ENCODE measurements at regions not wholly inside any gene's neighbourhood (a gene's known extent, or its start where the extent isn't known, plus 50 kb on each side); places are given as distances from the start of the nearest gene placed in this dataset.
A peak's percentile ranks its signal among the peaks of the same experiment; 100 is the strongest.

GRCh38 chr16:51355195-51355594, 204.1 kb upstream of the SALL1 start:
- DNase-seq, result no peak

- no peak for DNase-seq
Measured at GRCh38 chr16:51353055-51353454, 202.0 kb upstream of the SALL1 start.

GRCh38 chr16:51349626-51350025, 198.6 kb upstream of the SALL1 start:
- DNase-seq, result no peak

- DNase-seq, result no peak
Measured at GRCh38 chr16:51343411-51343810, 192.3 kb upstream of the SALL1 start.

- DNase-seq, result no peak
Measured at GRCh38 chr16:51341204-51341603, 190.1 kb upstream of the SALL1 start.

- no peak for DNase-seq
Measured at GRCh38 chr16:51337662-51338061, 186.6 kb upstream of the SALL1 start.

- DNase-seq, result peak in 1 of 56 donors; percentile 11
Measured at GRCh38 chr16:51328733-51329132, 177.7 kb upstream of the SALL1 start.

GRCh38 chr16:51327001-51327400, 175.9 kb upstream of the SALL1 start:
- peak in 1 of 56 donors; percentile 4 for DNase-seq

- peak in 23 of 56 donors; percentile 2 to 65 (median 22) for DNase-seq
Measured at GRCh38 chr16:51326131-51326856, 175.2 kb upstream of the SALL1 start.

GRCh38 chr16:51321251-51321650, 170.2 kb upstream of the SALL1 start:
- no peak for DNase-seq

- no peak for DNase-seq
Measured at GRCh38 chr16:51317575-51317974, 166.5 kb upstream of the SALL1 start.

GRCh38 chr16:51313198-51313597, 162.1 kb upstream of the SALL1 start:
- no peak for DNase-seq

- no peak for DNase-seq
Measured at GRCh38 chr16:51312363-51313150, 161.5 kb upstream of the SALL1 start.

GRCh38 chr16:51310159-51310558, 159.1 kb upstream of the SALL1 start:
- DNase-seq, result no peak

GRCh38 chr16:51306886-51307595, 156.0 kb upstream of the SALL1 start:
- DNase-seq, result no peak

- no peak for DNase-seq
Measured at GRCh38 chr16:51306116-51306515, 155.0 kb upstream of the SALL1 start.

GRCh38 chr16:51305337-51305736, 154.3 kb upstream of the SALL1 start:
- DNase-seq, result no peak

- no peak for DNase-seq
Measured at GRCh38 chr16:51302042-51302441, 151.0 kb upstream of the SALL1 start.

GRCh38 chr16:51298800-51299199, 147.7 kb upstream of the SALL1 start:
- DNase-seq, result no peak

GRCh38 chr16:51290442-51291285, 139.6 kb upstream of the SALL1 start:
- no peak for DNase-seq

GRCh38 chr16:51289336-51289735, 138.3 kb upstream of the SALL1 start:
- DNase-seq, result no peak

Measured in nucleus accumbens (tissue), 56 donors.